IMR-90 (cell line): ENCODE measurements at regions not wholly inside any gene's neighbourhood (a gene's known extent, or its start where the extent isn't known, plus 50 kb on each side); places are given as distances from the start of the nearest gene placed in this dataset.

Experiments used
- CEBPB ChIP-seq: IDR thresholded peaks from 2 replicates; pipeline ENCODE4 v1.6.1; 2012; ENCODE audit warnings: low read depth, low read length, improper control_type of control experiment
- NFE2L2 ChIP-seq: fragments of 150-350 bp; IDR thresholded peaks from 2 replicates; pipeline ENCODE4 v1.6.1; 2016; ENCODE audit warnings: low read depth, mild to moderate bottlenecking, low read length

DNA sequence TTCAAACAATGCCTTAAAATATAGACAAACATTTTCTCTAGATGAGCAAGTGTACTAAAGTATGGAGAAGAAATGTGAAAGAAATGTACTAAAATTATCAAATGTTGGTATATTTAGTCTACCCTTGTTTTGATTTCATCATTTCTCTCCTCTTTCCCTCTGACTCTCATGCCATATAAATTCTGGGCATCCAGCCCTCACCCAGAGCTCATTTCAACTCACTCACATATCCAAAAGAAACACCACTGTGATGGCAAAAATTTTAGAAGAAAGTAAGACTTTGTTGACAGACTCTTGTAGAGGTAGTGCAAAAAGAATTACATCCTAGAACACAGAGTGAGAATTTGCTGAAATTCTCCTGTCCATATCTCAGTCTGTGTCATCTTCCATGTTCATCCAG, 377.8 kb upstream of the SUCLG2 start:
- TF ChIP-seq NFE2L2, result no peak
- TF ChIP-seq CEBPB, result no peak
